GM18507 (cell line): ENCODE measurements at regions not wholly inside any gene's neighbourhood (a gene's known extent, or its start where the extent isn't known, plus 50 kb on each side); places are given as distances from the start of the nearest gene placed in this dataset.
"Not testable (repeated sequence)": the region's sequence is repeated elsewhere in the genome, so short reads cannot be mapped to it uniquely, and the experiment has no call there.

Experiments used
- DNase-seq: peaks from one replicate; pipeline ENCODE4 v3.0.0; 2011; ENCODE audit warnings: low read depth; ENCODE audit not compliant: insufficient read length; ENCODE audit errors: extremely low spot score
- FAIRE-seq: peaks from 2 replicates; lab custom pipeline; 2011; peaks lifted over from hg19 to GRCh38; lab: Jason Lieb, UNC

DNA sequence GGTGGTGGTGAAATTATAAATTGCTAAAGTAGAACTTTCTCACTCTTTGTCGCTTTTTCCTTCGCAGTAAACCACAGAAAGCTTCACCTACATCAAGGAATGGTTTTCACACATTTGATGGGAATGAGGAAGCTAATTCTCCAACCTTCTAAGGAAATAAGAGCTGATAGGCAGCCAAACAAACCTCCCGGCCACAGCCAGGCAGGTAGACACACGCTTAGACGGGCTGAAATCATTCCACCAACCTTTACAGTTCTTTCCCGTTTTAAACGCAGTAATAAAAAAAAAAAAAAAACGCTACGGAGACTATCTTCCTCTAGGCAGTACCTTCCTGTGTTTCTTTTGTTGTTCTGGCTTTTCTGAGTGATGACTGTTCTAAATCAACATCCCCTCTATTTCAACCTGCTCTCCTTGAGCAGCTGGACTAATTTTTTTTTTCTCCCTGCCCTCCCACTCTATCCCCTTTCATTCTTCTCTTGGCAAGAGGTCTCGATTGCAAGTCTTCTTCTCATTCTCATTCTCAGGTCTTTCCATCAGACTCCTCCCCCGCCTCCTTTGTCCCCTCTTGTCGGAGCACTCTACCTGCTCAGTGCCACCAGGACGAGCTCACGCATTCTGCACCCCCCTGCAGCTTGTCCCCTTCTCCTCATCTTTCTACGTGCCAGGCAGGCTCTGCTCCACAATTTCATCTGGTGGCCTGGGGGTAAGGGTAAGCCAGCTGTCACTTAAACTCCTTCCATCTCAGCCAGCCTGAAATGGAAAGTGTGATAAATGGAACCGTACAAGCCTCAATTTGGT lies 391.1 kb upstream of the MDFIC2 start:
- no peak for DNase-seq

GRCh38 chr3:70702132-70702531 lies 389.7 kb upstream of the MDFIC2 start:
- DNase-seq: no peak

More for the DNA sequence above, 391.1 kb upstream of the MDFIC2 start:
- no peak for FAIRE-seq

GRCh38 chr3:70684701-70685100 lies 372.3 kb upstream of the MDFIC2 start:
- DNase-seq: no peak
- no peak for FAIRE-seq

More at GRCh38 chr3:70702132-70702531, 389.7 kb upstream of the MDFIC2 start:
- no peak for FAIRE-seq

GRCh38 chr3:70675810-70676209 lies 363.4 kb upstream of the MDFIC2 start:
- not testable (repeated sequence) for FAIRE-seq, DNase-seq

DNA sequence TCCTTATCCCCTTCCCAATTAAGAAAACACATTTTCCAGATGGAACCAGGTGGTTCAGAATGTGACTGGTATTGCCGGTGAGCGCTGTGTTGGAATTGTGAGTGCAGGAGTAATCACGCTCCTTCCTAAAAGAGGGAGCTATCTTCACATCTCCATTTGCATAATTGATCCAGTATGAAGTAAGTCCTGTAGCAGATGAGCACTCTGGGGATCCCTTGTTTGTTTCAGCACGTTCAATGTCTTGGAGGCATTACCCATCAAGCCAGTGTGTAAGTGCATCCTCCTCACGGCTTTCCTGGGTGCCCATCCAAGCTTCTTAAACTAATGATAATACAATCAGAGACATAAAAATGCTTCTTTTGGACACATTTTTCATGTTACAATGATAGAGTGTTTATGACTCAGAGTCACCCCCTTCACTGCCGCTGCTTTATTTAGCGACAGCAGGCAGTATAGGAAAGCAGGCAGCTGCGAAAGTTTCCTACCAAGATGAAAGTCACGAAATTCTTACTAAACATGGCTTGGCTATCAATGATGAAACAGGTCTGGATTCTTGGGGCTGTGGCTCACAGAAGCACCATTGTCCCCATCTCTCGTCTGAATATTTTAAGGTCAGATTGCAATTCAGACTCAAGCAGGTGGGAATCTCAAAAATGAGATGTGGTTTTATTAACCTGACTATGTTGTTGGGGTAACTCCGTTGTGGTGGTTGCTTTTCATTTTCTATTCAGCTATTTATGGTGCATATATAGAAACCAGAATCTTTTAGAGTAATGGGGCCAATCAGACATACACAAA lies 346.3 kb upstream of the MDFIC2 start:
- FAIRE-seq (no peak), DNase-seq (no peak)

DNA sequence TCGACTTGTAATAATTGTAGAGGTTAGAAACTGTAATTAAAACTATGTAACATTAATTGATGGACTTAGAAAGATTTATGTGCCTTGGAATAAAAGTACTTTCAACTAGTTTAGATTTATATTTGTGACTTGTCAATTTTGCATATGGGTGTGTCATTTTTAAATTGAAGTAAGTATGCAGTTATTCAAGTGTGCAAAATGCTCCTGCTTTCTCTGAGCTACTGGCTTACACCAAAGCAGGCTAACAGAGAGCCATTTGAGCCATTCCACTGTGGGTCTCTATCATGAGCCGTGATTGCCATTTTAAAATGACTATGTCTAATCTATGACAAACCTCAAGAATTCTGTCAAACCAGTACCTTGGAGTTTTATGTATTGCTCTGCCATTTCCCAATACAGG lies 345.0 kb upstream of the MDFIC2 start:
- FAIRE-seq: no peak
- DNase-seq: no peak

DNA sequence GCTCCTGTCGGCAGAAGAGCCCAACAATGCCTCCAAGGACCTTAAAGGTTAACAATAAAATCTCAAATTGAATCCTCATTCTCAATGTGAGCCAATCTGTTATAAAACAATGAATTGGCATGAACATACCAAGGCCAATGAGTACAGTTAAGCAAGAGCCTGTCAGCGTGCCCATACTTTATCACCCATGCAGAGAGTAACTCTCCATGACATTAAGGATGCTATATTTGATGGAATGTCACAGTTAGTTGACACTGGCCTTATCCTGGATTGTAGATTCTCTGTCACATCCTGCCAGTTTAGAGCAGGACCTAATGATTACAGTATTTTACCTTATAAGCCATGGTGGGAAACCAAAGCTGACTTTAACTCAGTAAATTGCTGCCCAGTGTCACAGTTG lies 335.4 kb upstream of the MDFIC2 start:
- DNase-seq (no peak), FAIRE-seq (no peak)

DNA sequence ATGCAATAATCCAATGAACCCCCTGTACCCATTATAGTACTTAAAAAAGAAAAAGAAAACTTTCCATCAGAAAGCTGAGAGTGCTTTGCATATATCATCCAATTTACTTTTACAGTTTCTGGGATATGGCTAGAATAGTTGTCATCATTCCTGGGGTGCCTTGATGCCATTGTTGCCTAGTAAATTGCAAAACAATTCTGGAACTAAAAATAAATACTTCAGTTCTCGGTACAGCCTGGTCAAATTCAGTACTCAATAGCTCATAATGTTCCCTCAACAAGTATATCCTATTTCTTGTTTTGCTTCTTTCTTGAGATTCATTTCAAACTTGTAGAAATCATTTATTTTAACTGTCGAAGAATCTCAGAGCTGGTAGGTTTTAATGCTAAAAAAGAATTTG lies 334.7 kb upstream of the MDFIC2 start:
- DNase-seq (no peak), FAIRE-seq (no peak)

DNA sequence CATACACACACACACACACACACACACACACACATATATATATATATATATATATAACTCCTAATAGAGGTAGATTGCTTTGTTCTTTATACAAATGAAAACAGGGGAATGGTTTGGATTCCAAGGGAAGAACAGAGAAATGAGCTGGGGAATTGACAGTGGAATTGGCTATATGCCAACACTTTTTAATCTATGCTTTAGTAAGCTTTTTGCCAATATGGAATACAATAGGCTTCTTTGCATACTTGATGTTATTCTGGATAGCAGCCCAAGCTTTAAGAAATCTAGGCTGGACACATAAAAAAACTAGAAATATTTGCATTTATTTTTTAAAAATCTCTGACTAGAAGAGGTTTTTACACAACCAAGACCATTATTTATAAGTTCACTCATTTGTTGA lies 334.2 kb upstream of the MDFIC2 start:
- no peak for FAIRE-seq
- DNase-seq: no peak

DNA sequence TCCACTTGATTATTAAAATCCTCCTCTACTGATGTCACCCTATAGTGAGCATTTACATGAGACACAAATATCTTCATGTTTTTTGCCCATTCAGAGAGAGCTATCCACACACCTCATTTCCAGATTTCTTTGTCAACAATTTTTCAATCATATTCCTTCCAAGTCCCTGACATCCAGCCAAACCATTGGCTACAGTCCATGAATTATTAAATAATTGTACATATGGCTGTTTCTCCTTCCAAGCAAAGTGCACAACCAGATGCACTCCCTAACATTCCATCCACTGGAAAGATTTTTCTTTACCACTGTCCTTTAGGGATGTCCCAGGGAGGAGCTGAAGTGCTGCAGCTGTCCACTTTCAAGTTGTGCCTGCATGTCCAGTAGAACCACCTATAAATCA lies 328.0 kb upstream of the MDFIC2 start:
- FAIRE-seq: no peak

DNA sequence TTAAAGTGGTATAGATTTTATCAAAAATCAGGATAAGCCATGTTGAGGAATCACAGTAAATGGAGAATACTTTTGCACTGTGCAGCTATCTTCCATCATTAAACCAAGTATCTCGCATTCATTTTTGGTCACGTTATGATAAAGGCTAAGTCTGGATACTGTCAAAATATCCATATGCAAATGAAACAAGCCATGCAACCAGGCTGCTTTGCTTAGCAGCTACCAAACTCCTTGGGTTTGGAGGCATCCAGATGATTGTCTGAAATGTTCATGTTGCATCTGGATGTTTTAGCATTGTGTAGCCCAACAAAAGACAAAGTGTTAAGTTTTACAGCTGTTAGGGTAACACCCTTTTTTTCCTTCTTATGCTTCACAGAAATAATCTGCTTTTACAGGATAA lies 322.9 kb upstream of the MDFIC2 start:
- DNase-seq (no peak), FAIRE-seq (no peak)

More for the DNA sequence above, 328.0 kb upstream of the MDFIC2 start:
- no peak for DNase-seq

- DNase-seq (no peak), FAIRE-seq (no peak)
Measured at GRCh38 chr3:70631716-70632307, 319.4 kb upstream of the MDFIC2 start.

GRCh38 chr3:70621451-70621850 lies 309.0 kb upstream of the MDFIC2 start:
- FAIRE-seq (no peak), DNase-seq (no peak)

- DNase-seq: no peak
- FAIRE-seq: no peak
Measured at GRCh38 chr3:70620956-70621355, 308.5 kb upstream of the MDFIC2 start.

DNA sequence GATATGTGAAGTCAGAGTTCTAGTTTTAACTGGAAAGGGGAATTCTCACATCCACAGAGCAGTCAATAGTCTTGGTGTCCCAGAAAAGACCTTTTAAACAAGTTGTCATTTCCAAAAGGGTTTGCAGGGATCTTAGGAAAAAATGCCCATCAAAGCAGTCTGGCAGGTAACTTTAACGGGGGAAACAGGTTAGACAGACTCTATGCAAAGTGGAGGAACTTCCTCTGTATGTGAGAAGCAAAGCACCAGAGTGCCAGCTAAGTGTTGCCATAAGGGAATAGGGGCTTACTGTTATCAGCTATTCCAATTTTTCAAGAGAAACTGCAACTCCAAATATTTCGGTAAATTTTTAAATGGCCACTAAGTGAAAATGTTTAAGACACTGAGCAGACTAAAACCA lies 307.9 kb upstream of the MDFIC2 start:
- FAIRE-seq (no peak), DNase-seq (no peak)

GRCh38 chr3:70618151-70618550 lies 305.7 kb upstream of the MDFIC2 start:
- FAIRE-seq: no peak
- DNase-seq: no peak

GRCh38 chr3:70617349-70617748 lies 304.9 kb upstream of the MDFIC2 start:
- FAIRE-seq, DNase-seq: not testable (repeated sequence)

DNA sequence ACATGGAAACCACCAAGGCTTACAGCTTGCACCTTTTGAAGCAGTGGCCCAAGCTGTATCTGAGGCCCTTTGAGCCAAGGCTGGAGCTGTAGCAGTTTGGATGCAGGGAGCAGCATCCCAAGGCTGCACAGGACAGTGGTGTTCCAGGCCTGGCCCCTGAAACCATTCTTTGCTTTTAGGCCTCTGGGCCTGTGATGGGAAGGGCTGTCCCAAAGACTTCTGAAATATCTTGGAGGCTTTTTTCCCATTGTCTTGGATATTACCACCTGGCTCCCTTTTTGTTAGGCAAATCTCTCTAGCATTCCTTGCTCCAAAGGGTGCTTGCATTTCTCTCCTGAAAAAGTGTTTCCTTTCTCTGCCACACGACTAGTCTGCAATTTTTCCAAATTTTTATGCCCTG lies 302.8 kb upstream of the MDFIC2 start:
- FAIRE-seq: no peak
- no peak for DNase-seq

DNA sequence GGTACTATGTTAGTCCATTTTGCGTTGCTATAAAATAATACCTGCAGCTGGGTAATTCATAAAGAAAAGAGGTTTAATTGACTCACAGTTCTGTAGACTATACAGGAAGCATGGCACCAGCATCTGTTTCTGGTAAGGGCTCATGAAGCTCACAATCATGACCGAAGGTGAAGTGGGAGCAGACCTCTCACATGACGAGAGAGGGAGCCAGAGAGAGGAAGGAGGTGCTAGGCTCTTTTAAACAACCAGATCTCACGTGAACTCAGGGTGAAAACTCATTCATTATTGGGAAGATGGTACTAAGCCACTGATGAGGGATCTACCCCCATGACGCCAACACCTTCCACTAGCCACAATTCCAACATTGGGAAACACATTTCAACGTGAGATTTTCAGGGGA lies 301.7 kb upstream of the MDFIC2 start:
- no peak for FAIRE-seq
- DNase-seq: no peak

DNA sequence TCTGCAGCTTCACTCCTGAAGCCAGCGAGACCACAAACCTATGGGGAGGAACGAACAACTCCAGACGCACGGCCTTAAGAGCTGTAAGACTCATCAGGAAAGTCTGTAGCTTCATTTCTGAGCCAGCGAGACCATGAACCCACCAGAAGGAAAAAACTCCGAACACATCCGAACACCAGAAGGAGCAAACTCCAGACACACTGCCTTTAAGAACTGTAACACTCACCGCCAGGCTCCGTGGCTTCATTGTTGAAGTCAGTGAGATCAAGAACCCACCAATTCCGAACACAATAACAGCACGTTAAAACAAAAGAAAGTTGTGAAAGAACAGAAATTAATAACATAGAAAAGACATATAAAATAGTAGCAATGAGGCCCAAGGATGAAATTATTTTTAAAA lies 300.5 kb upstream of the MDFIC2 start:
- FAIRE-seq (no peak), DNase-seq (no peak)
